Psoas muscle (tissue), 7 donors: ENCODE measurements at regions not wholly inside any gene's neighbourhood (a gene's known extent, or its start where the extent isn't known, plus 50 kb on each side); places are given as distances from the start of the nearest gene placed in this dataset.

Experiments
- ATAC-seq, 4 donors: fragments of 200-7000 bp; cut with Tn5 transposase; one replicate each; pipeline ENCODE4 v1.9.1; 2020; ENCODE audit warnings: moderate library complexity in 3 of 4, mild to moderate bottlenecking in 2 of 4
- DNase-seq, 2 donors: peaks; one replicate each; pipeline ENCODE4 v3.0.0-alpha.2; 2020
- H3K27ac ChIP-seq: fragments of 200-600 bp; one replicate; pipeline ENCODE4 v1.8.0; 2022
- H3K27me3 ChIP-seq, 3 donors: fragments of 200-600 bp in 1 of 3; one replicate each; pipeline versions ENCODE4 v1.6.1 to v1.8.0; 2013 to 2022; ENCODE audit warnings: low read length in 2 of 3, mild to moderate bottlenecking in 2 of 3, moderate library complexity in 1 of 3; ENCODE audit not compliant: insufficient read depth in 3 of 3
- H3K36me3 ChIP-seq, 2 donors: fragments of 200-600 bp in 1 of 2; one replicate each; pipeline versions ENCODE4 v1.6.1 to v1.8.0; 2013 to 2022; ENCODE audit warnings: low read depth in 1 of 2, mild to moderate bottlenecking in 1 of 2, moderate library complexity in 1 of 2; ENCODE audit not compliant: insufficient read depth in 1 of 2
- H3K4me1 ChIP-seq: fragments of 200-600 bp; one replicate; pipeline ENCODE4 v1.8.0; 2022
- H3K4me3 ChIP-seq: fragments of 200-600 bp; one replicate; pipeline ENCODE4 v1.8.0; 2022; ENCODE audit warnings: mild to moderate bottlenecking
- H3K9me3 ChIP-seq: fragments of 200-600 bp; one replicate; pipeline ENCODE4 v1.8.0; 2022
- WGBS, 3 donors: extraction: QIAGEN DNeasy Blood & Tissue Kit; methylation state at CpG; one replicate each; pipeline versions ENCODE4 v1.1.6 to v1.1.7; 2013; 5-methylcytosine and 5-hydroxymethylcytosine counted together
- intact Hi-C, 2 donors: fragments of 100-400 bp; cut with DNase I; formaldehyde crosslinking; loops; one replicate each; pipeline versions ENCODE4 v1.11.0 to v1.14.2; 2022
- TF ChIP-seq, protein P1 (sequence below): fragments of 200-600 bp; IDR thresholded peaks from one replicate; pipeline ENCODE4 v1.8.0; 2022; ENCODE audit warnings: antibody characterized with exemption
- donor health status: healthy with polysubstance abuse.
- donor health status: DM: no; HTN: no; CAD: no; lungs with moderate emphysema.
- donor health status: Bipolar disorder and iron deficiency.
- donor health status: healthy.
- donor health status: DM: yes; HTN: yes; CAD: no.
- donor health status: DM: no; HTN: no; CAD: no.
- donor health status: DM: yes; HTN: yes; CAD: no.

DNA sequence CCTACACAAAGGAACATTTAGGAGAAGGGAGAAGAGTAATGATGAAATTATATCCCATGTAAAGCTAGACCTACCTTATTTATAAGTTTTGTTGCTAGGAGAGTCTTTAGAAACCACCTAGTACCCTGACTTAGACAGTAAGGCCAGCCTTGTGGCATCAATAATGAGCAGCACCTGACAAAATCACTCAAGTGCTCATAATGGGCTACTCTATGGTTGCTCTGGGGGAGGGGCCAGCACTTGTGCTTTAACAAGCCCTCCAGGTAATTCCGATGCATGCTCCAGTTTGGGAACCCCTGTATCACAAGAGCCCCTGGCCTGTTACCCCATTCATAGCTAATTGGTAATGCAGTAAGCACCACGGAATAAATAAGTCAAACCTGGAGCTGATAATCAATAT, 102.9 kb upstream of the ALK start:
- DNase-seq = no peak
- ATAC-seq = no peak
- Histone ChIP-seq H3K4me3 (no peak overlapping the region), H3K27me3 (peaks cover 0 to 11% (median 0%) of the 10 kb centered on the region in 3 donors), H3K36me3 (no peaks in the 10 kb centered on the region), H3K9me3 (no peaks in the 10 kb centered on the region), H3K27ac (no peak overlapping the region), H3K4me1 (no peaks in the 10 kb centered on the region)
- intact Hi-C loops = no loop called here
- WGBS, 3 donors = 75 to 86% (median 84%) methylated on average over 2 of the region's 2 CpGs
- TF ChIP-seq, protein P1, sequence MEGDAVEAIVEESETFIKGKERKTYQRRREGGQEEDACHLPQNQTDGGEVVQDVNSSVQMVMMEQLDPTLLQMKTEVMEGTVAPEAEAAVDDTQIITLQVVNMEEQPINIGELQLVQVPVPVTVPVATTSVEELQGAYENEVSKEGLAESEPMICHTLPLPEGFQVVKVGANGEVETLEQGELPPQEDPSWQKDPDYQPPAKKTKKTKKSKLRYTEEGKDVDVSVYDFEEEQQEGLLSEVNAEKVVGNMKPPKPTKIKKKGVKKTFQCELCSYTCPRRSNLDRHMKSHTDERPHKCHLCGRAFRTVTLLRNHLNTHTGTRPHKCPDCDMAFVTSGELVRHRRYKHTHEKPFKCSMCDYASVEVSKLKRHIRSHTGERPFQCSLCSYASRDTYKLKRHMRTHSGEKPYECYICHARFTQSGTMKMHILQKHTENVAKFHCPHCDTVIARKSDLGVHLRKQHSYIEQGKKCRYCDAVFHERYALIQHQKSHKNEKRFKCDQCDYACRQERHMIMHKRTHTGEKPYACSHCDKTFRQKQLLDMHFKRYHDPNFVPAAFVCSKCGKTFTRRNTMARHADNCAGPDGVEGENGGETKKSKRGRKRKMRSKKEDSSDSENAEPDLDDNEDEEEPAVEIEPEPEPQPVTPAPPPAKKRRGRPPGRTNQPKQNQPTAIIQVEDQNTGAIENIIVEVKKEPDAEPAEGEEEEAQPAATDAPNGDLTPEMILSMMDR = no peak

DNA sequence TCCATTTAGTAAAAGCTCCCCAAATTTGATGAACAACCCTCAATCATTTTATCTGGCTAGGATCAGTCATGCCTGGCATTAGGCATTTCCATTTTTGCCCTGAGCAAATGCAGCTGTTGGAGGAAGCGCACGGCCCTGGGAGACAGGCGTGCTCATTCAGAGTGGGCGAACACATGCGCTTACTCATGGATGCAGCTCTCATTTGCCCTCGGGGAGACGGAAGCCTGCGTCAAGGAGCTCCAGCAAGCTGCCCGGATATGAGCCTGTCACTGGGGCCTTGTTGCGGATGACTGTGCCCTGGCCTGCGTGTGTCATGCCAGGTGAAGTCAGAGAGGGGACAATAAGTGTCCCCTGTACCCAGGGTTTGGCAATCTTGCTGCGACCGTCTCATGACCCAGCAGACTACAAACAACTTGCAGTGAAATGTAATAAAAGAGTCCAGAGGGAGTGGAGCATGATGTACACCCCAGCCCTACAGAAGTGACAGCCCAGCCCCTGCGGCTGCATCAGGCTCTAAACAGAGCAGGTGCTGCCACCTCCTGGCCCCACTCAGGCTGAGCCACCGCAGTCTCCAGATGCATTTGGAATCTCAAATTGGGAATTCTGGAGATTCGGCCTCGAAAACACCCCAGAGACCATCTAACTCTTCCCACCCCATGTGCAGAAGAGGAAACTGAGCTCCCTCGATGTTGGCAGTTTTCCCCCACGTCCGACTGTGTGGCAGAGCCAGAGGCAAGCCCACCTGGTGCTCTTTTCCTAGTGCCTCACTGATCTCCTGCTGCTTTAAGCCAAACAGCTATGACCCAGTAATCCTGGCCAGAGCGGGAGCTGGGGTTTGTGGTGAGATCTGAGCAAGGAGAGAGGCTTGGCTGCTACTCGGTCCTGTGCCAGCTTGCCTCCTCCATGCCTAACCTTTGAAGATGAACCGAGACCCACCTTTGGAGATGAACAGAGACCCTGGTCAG, 105.0 kb upstream of the ALK start:
- no peaks in the 10 kb centered on the region for H3K9me3 ChIP-seq
- TF ChIP-seq, protein P1 = peak; percentile 47
- no peaks in the 10 kb centered on the region for H3K36me3 ChIP-seq
- 20 to 26% (median 22%) methylated on average over 23 of the region's 23 CpGs for WGBS, 3 donors
- peak; percentile 29 to 56 for DNase-seq
- no peak overlapping the region for H3K4me3 ChIP-seq
- H3K27me3 ChIP-seq = peaks cover 0 to 14% (median 0%) of the 10 kb centered on the region in 3 donors
- H3K27ac ChIP-seq = no peak overlapping the region
- no peaks in the 10 kb centered on the region for H3K4me1 ChIP-seq
- ATAC-seq = peak; percentile 60 to 73 (median 66)
- intact Hi-C loops = loop anchor here (2.0 to 5.0 kb wide), 2 partner anchors 100 to 104 kb away; partner anchors contain the start of gene ALK (in 1 of the 2)

DNA sequence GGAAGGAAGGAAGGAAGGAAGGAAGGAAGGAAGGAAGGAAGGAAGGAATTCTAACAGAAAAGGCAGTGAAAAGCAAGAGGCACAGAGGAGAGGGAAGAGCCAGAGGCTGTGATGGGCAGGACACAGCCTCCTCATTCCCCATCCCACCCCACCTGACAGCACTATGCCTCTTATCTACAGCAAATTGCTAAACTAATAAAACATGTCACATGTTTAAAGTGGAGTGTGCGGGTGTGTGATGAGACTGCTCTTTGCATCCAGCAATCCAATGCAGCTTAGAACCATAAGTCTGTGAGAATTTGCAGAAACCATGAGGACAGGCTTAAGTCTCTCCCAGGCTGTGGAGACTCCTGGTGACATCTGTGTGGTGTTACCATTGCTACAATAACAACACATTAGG, 108.4 kb upstream of the ALK start:
- TF ChIP-seq, protein P1 = no peak
- intact Hi-C loops = loop anchor here in 1 of 2 donors (5.0 kb wide), 1 partner anchor 108 kb away; the partner anchor contains the start of gene ALK
- no peak for ATAC-seq

DNA sequence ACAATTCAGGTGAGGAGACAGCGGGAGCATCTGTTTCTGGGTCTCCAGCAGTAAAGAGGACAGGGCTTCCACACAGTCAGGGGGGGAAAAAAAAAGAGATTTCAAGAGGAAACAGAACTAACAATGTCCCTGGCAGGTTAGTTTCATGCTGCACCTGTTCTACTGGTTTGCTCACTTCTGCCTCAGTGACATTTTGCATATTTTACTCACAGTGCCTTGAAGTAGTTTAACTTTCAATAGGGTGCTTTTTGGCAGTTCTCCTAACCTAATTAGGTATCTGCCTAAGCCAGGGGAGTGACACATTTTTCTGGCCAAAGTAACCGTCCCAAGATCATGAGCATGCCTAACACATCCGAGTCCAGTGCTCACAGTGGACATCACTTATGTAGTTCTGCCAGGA, 109.0 kb upstream of the ALK start:
- intact Hi-C loops = no loop called here
- Histone ChIP-seq H3K4me3 (no peak overlapping the region), H3K4me1 (no peaks in the 10 kb centered on the region), H3K27me3 (peaks cover 0 to 14% (median 0%) of the 10 kb centered on the region in 3 donors), H3K36me3 (no peaks in the 10 kb centered on the region), H3K9me3 (no peaks in the 10 kb centered on the region), H3K27ac (no peak overlapping the region)
- DNase-seq = no peak
- WGBS, 3 donors = 46 to 56% (median 48%) methylated on average over 3 of the region's 3 CpGs
- TF ChIP-seq, protein P1 = no peak
- ATAC-seq = no peak

More for the DNA sequence above, 108.4 kb upstream of the ALK start:
- H3K27ac ChIP-seq = no peak overlapping the region
- H3K9me3 ChIP-seq = no peaks in the 10 kb centered on the region
- H3K4me1 ChIP-seq = no peaks in the 10 kb centered on the region
- WGBS, 3 donors = 77 to 90% (median 77%) methylated on average over 1 of the region's 1 CpG
- peaks cover 0 to 14% (median 0%) of the 10 kb centered on the region in 3 donors for H3K27me3 ChIP-seq
- no peak overlapping the region for H3K4me3 ChIP-seq
- DNase-seq = no peak
- H3K36me3 ChIP-seq = no peaks in the 10 kb centered on the region
